GM13977 (cell line): ENCODE measurements at regions not wholly inside any gene's neighbourhood (a gene's known extent, or its start where the extent isn't known, plus 50 kb on each side); places are given as distances from the start of the nearest gene placed in this dataset.

ENCODE experiments used
- DNase-seq: peaks from one replicate; pipeline ENCODE4 v3.0.0; 2012; ENCODE audit warnings: low spot score
- in situ Hi-C: fragments of 300-500 bp; cut with MboI; formaldehyde crosslinking; loops from one replicate; pipeline ENCODE4 v1.12.0; 2022; ENCODE audit warnings: low sequenced_read_pairs, low pct_unique_long_range_greater_than_20kb, mixed read lengths, inconsistent platforms; ENCODE audit not compliant: unreplicated experiment
- TF ChIP-seq, protein P1 (sequence below): IDR thresholded peaks from 2 replicates; pipeline ENCODE4 v1.5.1; 2012; ENCODE audit warnings: mild to moderate bottlenecking, control low read depth; ENCODE audit not compliant: insufficient read depth; ENCODE audit errors: extremely low read depth, missing control alignments

DNA sequence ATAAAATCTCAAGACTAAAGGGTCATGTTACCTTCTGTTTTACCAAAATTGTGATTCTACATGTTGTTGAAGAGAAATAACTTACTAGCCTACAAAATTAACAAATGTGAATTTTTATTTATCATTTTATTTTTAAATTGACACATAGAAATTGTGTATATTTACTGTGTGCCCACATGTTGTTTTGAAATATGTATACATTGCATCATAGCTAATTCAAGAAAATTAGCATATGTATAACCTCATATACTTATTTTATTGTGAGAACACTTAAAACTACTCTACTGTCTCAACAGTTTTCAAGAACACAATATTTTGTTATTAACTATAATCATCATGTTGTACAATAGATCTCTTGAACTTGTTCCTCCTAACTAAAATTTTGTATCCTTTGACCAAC lies 177.8 kb downstream of the EPM2A start:
- DNase-seq: no peak
- in situ Hi-C loops: no loop called here
- TF ChIP-seq, protein P1, sequence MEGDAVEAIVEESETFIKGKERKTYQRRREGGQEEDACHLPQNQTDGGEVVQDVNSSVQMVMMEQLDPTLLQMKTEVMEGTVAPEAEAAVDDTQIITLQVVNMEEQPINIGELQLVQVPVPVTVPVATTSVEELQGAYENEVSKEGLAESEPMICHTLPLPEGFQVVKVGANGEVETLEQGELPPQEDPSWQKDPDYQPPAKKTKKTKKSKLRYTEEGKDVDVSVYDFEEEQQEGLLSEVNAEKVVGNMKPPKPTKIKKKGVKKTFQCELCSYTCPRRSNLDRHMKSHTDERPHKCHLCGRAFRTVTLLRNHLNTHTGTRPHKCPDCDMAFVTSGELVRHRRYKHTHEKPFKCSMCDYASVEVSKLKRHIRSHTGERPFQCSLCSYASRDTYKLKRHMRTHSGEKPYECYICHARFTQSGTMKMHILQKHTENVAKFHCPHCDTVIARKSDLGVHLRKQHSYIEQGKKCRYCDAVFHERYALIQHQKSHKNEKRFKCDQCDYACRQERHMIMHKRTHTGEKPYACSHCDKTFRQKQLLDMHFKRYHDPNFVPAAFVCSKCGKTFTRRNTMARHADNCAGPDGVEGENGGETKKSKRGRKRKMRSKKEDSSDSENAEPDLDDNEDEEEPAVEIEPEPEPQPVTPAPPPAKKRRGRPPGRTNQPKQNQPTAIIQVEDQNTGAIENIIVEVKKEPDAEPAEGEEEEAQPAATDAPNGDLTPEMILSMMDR: no peak

DNA sequence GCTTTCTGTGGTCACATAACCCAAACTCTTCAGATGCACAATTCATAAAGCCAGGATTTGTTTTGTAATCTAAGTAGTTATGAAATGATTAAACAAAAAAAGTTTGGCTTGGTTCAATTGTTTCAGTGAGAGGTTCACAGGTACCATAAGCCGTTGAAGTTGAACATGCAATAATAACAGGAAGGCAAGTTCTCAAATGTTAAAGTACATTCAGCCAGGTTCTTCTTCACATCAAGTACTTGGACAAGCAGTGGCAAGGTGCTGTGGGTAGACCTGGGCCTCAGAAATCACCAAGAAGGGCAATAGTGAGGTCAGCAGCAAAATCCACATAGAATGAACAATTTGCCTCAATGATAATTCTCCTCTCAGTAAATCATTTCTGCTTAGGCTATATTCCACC lies 175.5 kb downstream of the EPM2A start:
- TF ChIP-seq, protein P1: no peak
- no peak for DNase-seq
- in situ Hi-C loops: no loop called here

DNA sequence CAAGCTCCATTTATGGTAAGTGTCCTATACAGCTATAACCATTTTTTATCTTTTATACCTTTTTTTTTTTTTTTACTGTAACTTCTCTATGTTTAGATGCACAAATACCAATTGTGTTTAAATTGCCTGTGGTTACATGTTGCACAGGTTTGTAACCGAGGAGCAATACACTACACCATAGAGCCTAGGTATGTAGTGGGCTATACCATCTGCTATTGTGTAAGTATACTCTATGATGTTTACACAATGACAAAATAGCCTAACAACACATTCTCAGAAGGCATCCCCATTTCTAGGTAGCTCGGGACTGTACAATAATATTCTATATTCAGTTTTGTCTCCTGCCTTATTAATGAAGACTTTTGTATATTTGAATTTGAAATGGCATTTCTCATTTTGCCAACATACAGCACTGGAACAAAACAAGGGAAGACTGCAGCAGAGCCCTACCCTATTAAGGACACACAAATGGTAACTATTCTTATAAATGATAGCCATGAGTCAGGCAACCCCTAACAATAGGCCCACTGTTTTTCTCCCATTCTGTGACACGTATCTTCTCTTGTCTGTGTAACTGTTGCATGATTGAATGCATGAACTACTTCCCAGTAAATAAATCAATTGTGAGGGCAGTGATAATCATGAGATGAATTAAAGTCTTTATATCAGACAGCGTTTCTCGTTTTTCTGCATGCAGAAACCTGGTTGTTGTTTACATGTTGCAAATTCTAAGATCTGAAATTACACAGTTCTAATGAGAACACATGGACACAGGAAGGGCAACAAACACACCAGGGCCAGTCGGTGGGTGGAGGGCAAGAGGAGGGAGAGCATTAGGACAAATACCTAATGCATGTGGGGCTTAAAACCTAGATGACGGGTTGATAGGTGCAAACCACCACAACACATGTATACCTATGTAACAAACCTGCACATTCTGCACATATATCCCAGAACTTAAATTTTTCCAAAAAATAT lies 173.9 kb downstream of the EPM2A start:
- in situ Hi-C loops: no loop called here
- TF ChIP-seq, protein P1: no peak
- DNase-seq: no peak

DNA sequence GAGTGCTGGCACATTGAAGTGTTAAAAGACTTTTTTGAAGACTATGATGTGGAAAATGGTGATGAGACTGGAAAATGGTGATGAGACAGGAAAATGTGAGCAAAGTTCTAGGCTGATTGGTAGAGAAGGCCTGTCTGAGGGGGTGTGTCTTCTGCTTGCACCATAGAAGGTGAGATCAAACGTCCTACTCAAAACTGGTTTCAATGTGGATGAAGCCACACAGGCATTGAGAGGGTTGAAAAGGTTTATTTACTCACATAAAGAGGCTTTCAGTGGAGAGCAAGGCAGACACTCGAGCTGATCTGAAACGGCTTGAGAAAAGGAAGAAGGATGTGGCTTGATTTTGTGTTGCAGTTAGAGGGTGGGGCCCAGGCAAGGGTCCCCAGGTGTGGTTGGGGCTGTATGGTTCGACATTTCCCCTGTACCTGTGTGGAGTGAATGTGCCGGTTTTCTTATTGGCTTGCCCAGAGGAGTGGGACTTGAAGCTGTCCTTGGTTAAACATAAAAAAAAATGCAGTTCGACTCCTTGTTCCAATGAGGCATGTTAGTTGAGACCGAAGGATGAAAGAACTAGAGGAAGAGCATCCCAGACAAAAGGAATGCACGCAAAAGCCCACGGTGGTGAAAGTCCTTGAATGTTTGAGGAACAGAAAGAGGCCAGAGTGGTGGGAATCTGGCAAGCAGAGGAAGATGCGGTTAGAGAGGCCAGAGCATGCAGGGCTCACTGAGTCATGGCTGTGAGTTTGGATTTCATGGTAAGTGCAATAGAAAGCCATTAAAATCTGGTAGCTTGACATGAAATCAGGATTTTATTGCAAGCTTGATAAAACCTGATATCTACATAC lies 172.3 kb downstream of the EPM2A start:
- in situ Hi-C loops: no loop called here
- DNase-seq: no peak
- TF ChIP-seq, protein P1: no peak

DNA sequence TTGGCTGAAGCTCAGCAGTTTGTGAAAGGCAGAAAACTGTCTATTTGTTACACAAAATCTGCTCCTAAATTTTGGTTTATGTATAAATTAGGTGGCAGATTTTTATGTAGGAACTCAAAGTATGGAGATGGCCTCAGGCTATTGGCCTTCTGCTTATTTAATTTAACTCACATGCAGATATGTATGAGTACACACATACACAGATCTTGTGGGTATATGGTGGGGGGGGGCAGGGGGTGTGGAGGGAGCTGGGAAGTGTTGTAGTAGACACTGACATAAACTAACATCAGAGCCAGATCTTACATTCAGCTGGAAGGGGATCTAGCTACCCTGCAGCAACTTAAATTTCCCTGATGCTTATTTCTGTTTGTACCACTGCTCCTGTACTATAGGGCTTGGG lies 170.8 kb downstream of the EPM2A start:
- no peak for DNase-seq
- TF ChIP-seq, protein P1: no peak
- in situ Hi-C loops: no loop called here

DNA sequence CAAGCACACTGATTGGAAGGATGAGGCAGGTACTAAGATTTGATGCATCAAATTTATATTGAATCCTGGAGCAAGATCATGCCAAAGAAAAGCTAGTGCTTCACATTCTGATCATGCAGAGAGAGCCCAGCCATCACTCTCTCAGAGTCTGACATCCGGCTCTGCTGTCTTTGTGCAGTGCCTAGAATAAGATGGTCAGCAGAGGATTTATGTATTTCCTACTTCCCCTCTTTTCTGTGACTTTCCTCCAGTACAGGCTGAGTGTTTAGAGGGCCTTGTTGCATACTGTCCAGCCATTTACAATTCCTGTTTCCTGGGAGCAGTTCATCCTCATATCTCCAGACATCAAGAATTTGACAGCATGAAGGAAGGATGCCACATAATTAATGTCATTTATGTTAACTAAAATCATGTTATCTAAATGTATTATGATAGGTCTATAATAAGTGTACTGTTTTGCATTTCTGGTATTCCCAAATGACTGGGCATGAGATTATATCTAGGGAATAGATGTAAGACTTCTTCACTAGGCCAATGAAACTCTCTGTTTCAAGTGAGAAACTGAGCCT lies 167.6 kb downstream of the EPM2A start:
- in situ Hi-C loops: no loop called here
- TF ChIP-seq, protein P1: no peak
- no peak for DNase-seq
